Endothelial cell of umbilical vein (primary cell): ENCODE measurements at regions not wholly inside any gene's neighbourhood (a gene's known extent, or its start where the extent isn't known, plus 50 kb on each side); places are given as distances from the start of the nearest gene placed in this dataset.

Experiments used
- BruUV-seq: library from RNA; stranded (reverse); fragments of 400-500 nt; replicated peaks from 2 replicates; lab custom pipeline; 2021; lab: Mats Ljungman, UMichigan
- CTCF ChIA-PET: fragments of 300-600, 350-600 bp; sonication (Branson Sonifier 250); formaldehyde crosslinking; loops from one replicate; lab custom pipeline; 2021; ENCODE audit warnings: antibody characterized with exemption, inconsistent platforms; lab: Charles Lee
- POLR2A ChIA-PET: fragments of 300-600, 350-600 bp; sonication (Branson Sonifier 250); formaldehyde crosslinking; loops from one replicate; lab custom pipeline; 2021; ENCODE audit warnings: antibody characterized with exemption, inconsistent platforms; lab: Charles Lee
- DNase-seq: peaks from one replicate; pipeline ENCODE4 v3.0.0-alpha.2; 2011; ENCODE audit warnings: low read depth, low spot score
- FAIRE-seq: peaks from 2 replicates; lab custom pipeline; 2011; peaks lifted over from hg19 to GRCh38; lab: Jason Lieb, UNC
- H2AFZ ChIP-seq: 2 replicates; pipeline ENCODE4 v1.6.0; 2012; ENCODE audit warnings: low read depth, low read length, control low read depth, inconsistent platforms
- H3K27ac ChIP-seq: 2 replicates; pipeline ENCODE4 v1.5.1; 2011; ENCODE audit warnings: low read depth, mild to moderate bottlenecking, control low read depth, low read length, moderate library complexity; ENCODE audit not compliant: insufficient read depth
- H3K27me3 ChIP-seq, 2 experiments: 2 replicates each; pipeline versions ENCODE4 v1.6.0 to v1.6.1; 2011; ENCODE audit warnings: low read length in 2 of 2, mixed read lengths in 1 of 2; ENCODE audit not compliant: control insufficient read depth in 2 of 2, insufficient read depth in 2 of 2
- H3K36me3 ChIP-seq, 2 experiments: 2 replicates in 1 of 2; 3 replicates in 1 of 2; pipeline ENCODE4 v1.5.1; 2011; ENCODE audit warnings: low read length in 2 of 2, mild to moderate bottlenecking in 1 of 2, moderate library complexity in 1 of 2; ENCODE audit not compliant: control insufficient read depth in 2 of 2, insufficient read depth in 2 of 2; ENCODE audit errors: extremely low read depth in 1 of 2
- H3K4me1 ChIP-seq: 3 replicates; pipeline ENCODE4 v1.5.1; 2011; ENCODE audit warnings: mild to moderate bottlenecking, low read length; ENCODE audit not compliant: control insufficient read depth, insufficient read depth; ENCODE audit errors: extremely low read depth
- H3K4me2 ChIP-seq: 2 replicates; pipeline ENCODE4 v1.6.1; 2011; ENCODE audit warnings: low read length, control low read depth, mixed read lengths; ENCODE audit not compliant: insufficient read depth
- H3K4me3 ChIP-seq, 3 experiments: fragments of 200-600 bp in 1 of 3; sonication (generic), shearing (Covaris generic) in 1 of 3; replicated peaks in 1 of 3; 2 replicates each; pipeline ENCODE4 v1.5.1; 2011 to 2016; ENCODE audit warnings: control low read depth in 3 of 3, low read length in 3 of 3, mild to moderate bottlenecking in 2 of 3, inconsistent platforms in 1 of 3, low read depth in 1 of 3, moderate library complexity in 1 of 3; ENCODE audit not compliant: insufficient read depth in 1 of 3
- H3K79me2 ChIP-seq: 2 replicates; pipeline ENCODE4 v1.6.0; 2012; ENCODE audit warnings: low read length, inconsistent platforms; ENCODE audit not compliant: control insufficient read depth, insufficient read depth
- H3K9ac ChIP-seq: replicated peaks from 2 replicates; pipeline ENCODE3; 2011; ENCODE audit warnings: low read length, control low read depth; ENCODE audit not compliant: insufficient read depth; ENCODE audit errors: extremely low read depth
- H3K9me1 ChIP-seq: replicated peaks from 3 replicates; pipeline ENCODE4 v1.6.0; 2011; ENCODE audit warnings: mild to moderate bottlenecking, low read length; ENCODE audit not compliant: control insufficient read depth, insufficient read depth; ENCODE audit errors: extremely low read depth
- H3K9me3 ChIP-seq: replicated peaks from 2 replicates; pipeline ENCODE4 v1.5.1; 2012; ENCODE audit warnings: low read length, inconsistent platforms; ENCODE audit not compliant: control insufficient read depth, insufficient read depth
- H4K20me1 ChIP-seq: replicated peaks from 2 replicates; pipeline ENCODE3; 2011; ENCODE audit warnings: mild to moderate bottlenecking, low read length; ENCODE audit not compliant: control insufficient read depth, insufficient read depth; ENCODE audit errors: extremely low read depth
- CTCF ChIP-seq, 2 donors: IDR thresholded peaks; 1 replicate in 1 of 2; 2 replicates in 1 of 2; pipeline ENCODE4 v1.5.1; 2011; ENCODE audit warnings: low read length in 2 of 2, mild to moderate bottlenecking in 2 of 2, moderate library complexity in 2 of 2, control low read depth in 1 of 2, inconsistent platforms in 1 of 2, low read depth in 1 of 2; ENCODE audit not compliant: insufficient read depth in 1 of 2; ENCODE audit errors: extremely low read depth in 1 of 2
- EZH2 ChIP-seq: IDR thresholded peaks from 2 replicates; pipeline ENCODE4 v1.6.1; 2012; ENCODE audit warnings: borderline replicate concordance, low read depth, mild to moderate bottlenecking, moderate library complexity, low read length, inconsistent platforms; ENCODE audit not compliant: severe bottlenecking
- FOS ChIP-seq: IDR thresholded peaks from 2 replicates; pipeline ENCODE4 v1.6.1; 2011; ENCODE audit warnings: mild to moderate bottlenecking, low read length, moderate library complexity, borderline replicate concordance; ENCODE audit not compliant: insufficient read depth
- GATA2 ChIP-seq: IDR thresholded peaks from 2 replicates; pipeline ENCODE4 v1.7.0; 2011; ENCODE audit warnings: low read depth, mild to moderate bottlenecking, moderate library complexity, mixed read lengths, low read length; ENCODE audit not compliant: insufficient read length, insufficient read depth
- JUN ChIP-seq: IDR thresholded peaks from 2 replicates; pipeline ENCODE4 v1.6.1; 2011; ENCODE audit warnings: borderline replicate concordance, low read depth; ENCODE audit not compliant: insufficient read length, insufficient read depth
- MAX ChIP-seq: IDR thresholded peaks from 2 replicates; pipeline ENCODE4 v1.6.1; 2011; ENCODE audit not compliant: insufficient read depth, insufficient read length
- MYC ChIP-seq: IDR thresholded peaks from one replicate; pipeline ENCODE4 v1.6.1; 2011; ENCODE audit warnings: mild to moderate bottlenecking, low read depth, low read length
- POLR2A ChIP-seq: IDR thresholded peaks from 2 replicates; pipeline ENCODE4 v1.6.1; 2012; ENCODE audit warnings: low read depth, mild to moderate bottlenecking, control low read depth, low read length
- POLR2AphosphoS5 ChIP-seq: IDR thresholded peaks from 2 replicates; pipeline ENCODE4 v1.6.1; 2012; ENCODE audit warnings: low read depth, mild to moderate bottlenecking, control low read depth, low read length, moderate library complexity; ENCODE audit not compliant: insufficient read depth
- dilution Hi-C: fragments of 300-500 bp; cut with MboI; formaldehyde crosslinking; loops from one replicate; pipeline ENCODE4 v1.15.0; 2019; ENCODE audit warnings: low sequenced_read_pairs; ENCODE audit not compliant: extremely low pct_ligation_motif_present
- intact Hi-C: fragments of 100-400 bp; cut with micrococcal nuclease; formaldehyde crosslinking; loops from one replicate; pipeline ENCODE4 v1.10.0; 2022

- peak; percentile 33 for FAIRE-seq
- no TSS peak for BruUV-seq
- Histone ChIP-seq H3K4me2 (no peak overlapping the region), H3K9me1 (no peaks in the 10 kb centered on the region), H3K27me3 (peaks cover 1 to 2% of the 10 kb centered on the region in 2 experiments), H2AFZ (no peak overlapping the region), H3K4me1 (peaks cover 5% of the 10 kb centered on the region), H3K9me3 (no peaks in the 10 kb centered on the region), H3K79me2 (no peaks in the 10 kb centered on the region), H3K36me3 (no peaks in the 10 kb centered on the region), H3K4me3 (no peak overlapping the region), H3K9ac (no peak overlapping the region), H4K20me1 (no peaks in the 10 kb centered on the region), H3K27ac (no peak overlapping the region)
- dilution Hi-C loops, result no loop called here
- CTCF ChIA-PET, result interaction anchor here (0.9 to 3.7 kb wide), 3 partner anchors 34 to 795 kb away, joined by 4 to 279 read pairs (median 92); no protein-coding TSS in a partner anchor
- TF ChIP-seq FOS (no peak), POLR2AphosphoS5 (no peak), CTCF (IDR thresholded peaks at IDR 0.05; ENCODE audit: extremely low read depth in 1 of 2, insufficient read depth in 1 of 2, low read depth in 1 of 2, low read length in 2 of 2) (no peak), GATA2 (no peak), JUN (no peak), POLR2A (no peak), EZH2 (no peak), MYC (no peak), MAX (no peak)
- DNase-seq, result no peak
- POLR2A ChIA-PET, result no interaction called here
- intact Hi-C loops, result loop anchor here (1.0 to 10.0 kb wide), 9 partner anchors 13 to 798 kb away; partner anchors contain the start of genes PDZD8 and RAB11FIP2
Observed at GRCh38 chr10:117443686-117444041, 68.4 kb upstream of the PDZD8 start.
